ENCODE measurements at regions not wholly inside any gene's neighbourhood (a gene's known extent, or its start where the extent isn't known, plus 50 kb on each side); places are given as distances from the start of the nearest gene placed in this dataset.

- no peaks in the 10 kb centered on the region for H3K9me3 Mint-ChIP-seq (ENCODE audit: low read depth, unreplicated experiment)
- no peaks in the 10 kb centered on the region for H3K4me1 Mint-ChIP-seq (ENCODE audit: low read depth, unreplicated experiment)
- H3K4me3 Mint-ChIP-seq (ENCODE audit: low read depth, unreplicated experiment), result no peak overlapping the region
- CTCF ChIA-PET, result interaction anchor here (1.0 kb wide), 1 partner anchor 112 kb away, joined by 3 read pairs; no protein-coding TSS in a partner anchor
- TF ChIP-seq CTCF (IDR thresholded peaks at IDR 0.05; ENCODE audit: unreplicated experiment), result no peak
- no peak overlapping the region for H3K27ac Mint-ChIP-seq (ENCODE audit: unreplicated experiment)
- DNase-seq, result no peak
- BruUV-seq (replicated peaks), result no TSS peak
- intact Hi-C loops (cut with micrococcal nuclease; ENCODE audit: unreplicated experiment), result no loop called here
- H3K36me3 Mint-ChIP-seq (ENCODE audit: insufficient read depth, unreplicated experiment), result no peaks in the 10 kb centered on the region
- peaks cover 99% of the 10 kb centered on the region for H3K27me3 Mint-ChIP-seq (ENCODE audit: unreplicated experiment)
Measured at GRCh38 chr17:36749493-36749892, 148.1 kb downstream of the MRM1 start.

- Mint-ChIP-seq H3K4me1 (ENCODE audit: low read depth, unreplicated experiment) (no peaks in the 10 kb centered on the region), H3K27me3 (ENCODE audit: unreplicated experiment) (peaks cover 99% of the 10 kb centered on the region), H3K4me3 (ENCODE audit: low read depth, unreplicated experiment) (no peak overlapping the region), H3K36me3 (ENCODE audit: insufficient read depth, unreplicated experiment) (no peaks in the 10 kb centered on the region), H3K9me3 (ENCODE audit: low read depth, unreplicated experiment) (no peaks in the 10 kb centered on the region), H3K27ac (ENCODE audit: unreplicated experiment) (no peak overlapping the region)
- CTCF ChIA-PET, result no interaction called here
- no peak for TF ChIP-seq CTCF (IDR thresholded peaks at IDR 0.05; ENCODE audit: unreplicated experiment)
- intact Hi-C loops (cut with micrococcal nuclease; ENCODE audit: unreplicated experiment), result loop anchor here (10.0 kb wide), 1 partner anchor 294 kb away; no protein-coding TSS in a partner anchor
- BruUV-seq (replicated peaks), result no TSS peak
- no peak for DNase-seq
Measured at GRCh38 chr17:36750316-36750885, 149.0 kb downstream of the MRM1 start.

GRCh38 chr17:36752096-36752888 is 150.9 kb downstream of the MRM1 start:
- H3K27me3 Mint-ChIP-seq (ENCODE audit: unreplicated experiment), result peaks cover 100% of the 10 kb centered on the region
- no TSS peak for BruUV-seq (replicated peaks)

GRCh38 chr17:36755586-36755985 is 154.2 kb downstream of the MRM1 start:
- Mint-ChIP-seq H3K4me1 (ENCODE audit: low read depth, unreplicated experiment) (no peaks in the 10 kb centered on the region), H3K27me3 (ENCODE audit: unreplicated experiment) (peaks cover 77% of the 10 kb centered on the region), H3K36me3 (ENCODE audit: insufficient read depth, unreplicated experiment) (no peaks in the 10 kb centered on the region), H3K27ac (ENCODE audit: unreplicated experiment) (no peak overlapping the region), H3K4me3 (ENCODE audit: low read depth, unreplicated experiment) (no peak overlapping the region), H3K9me3 (ENCODE audit: low read depth, unreplicated experiment) (no peaks in the 10 kb centered on the region)
- peak; percentile 93 for TF ChIP-seq CTCF (IDR thresholded peaks at IDR 0.05; ENCODE audit: unreplicated experiment)
- BruUV-seq (replicated peaks), result no TSS peak
- intact Hi-C loops (cut with micrococcal nuclease; ENCODE audit: unreplicated experiment), result loop anchor here (1.0 to 10.0 kb wide), 2 partner anchors 126 to 289 kb away; no protein-coding TSS in a partner anchor
- DNase-seq, result peak; percentile 84
- CTCF ChIA-PET, result interaction anchor here (0.6 to 1.9 kb wide), 18 partner anchors 8 to 292 kb away, joined by 3 to 21 read pairs (median 4); partner anchors contain the start of gene MRM1

More at GRCh38 chr17:36752096-36752888, 150.9 kb downstream of the MRM1 start:
- H3K27ac Mint-ChIP-seq (ENCODE audit: unreplicated experiment), result no peak overlapping the region
- no peaks in the 10 kb centered on the region for H3K9me3 Mint-ChIP-seq (ENCODE audit: low read depth, unreplicated experiment)
- CTCF ChIA-PET, result no interaction called here
- TF ChIP-seq CTCF (IDR thresholded peaks at IDR 0.05; ENCODE audit: unreplicated experiment), result no peak
- intact Hi-C loops (cut with micrococcal nuclease; ENCODE audit: unreplicated experiment), result loop anchor here (10.0 kb wide), 1 partner anchor 293 kb away; no protein-coding TSS in a partner anchor
- no peaks in the 10 kb centered on the region for H3K36me3 Mint-ChIP-seq (ENCODE audit: insufficient read depth, unreplicated experiment)
- no peak for DNase-seq
- no peak overlapping the region for H3K4me3 Mint-ChIP-seq (ENCODE audit: low read depth, unreplicated experiment)
- no peaks in the 10 kb centered on the region for H3K4me1 Mint-ChIP-seq (ENCODE audit: low read depth, unreplicated experiment)

All from Calu3 (cell line).